ENCODE measurements at regions not wholly inside any gene's neighbourhood (a gene's known extent, or its start where the extent isn't known, plus 50 kb on each side); places are given as distances from the start of the nearest gene placed in this dataset.

- no peak for TF ChIP-seq CTCF (IDR thresholded peaks at IDR 0.05; ENCODE audit: low read depth, low read length)
- TF ChIP-seq EZH2phosphoT487 (IDR thresholded peaks at IDR 0.05; ENCODE audit: low read depth), result no peak
These were observed 440.2 kb downstream of the TBC1D32 start for GRCh38 chr6:120894077-120894476.
